ENCODE measurements at regions not wholly inside any gene's neighbourhood (a gene's known extent, or its start where the extent isn't known, plus 50 kb on each side); places are given as distances from the start of the nearest gene placed in this dataset.
A peak's percentile ranks its signal among the peaks of the same experiment; 100 is the strongest.

- no peak for DNase-seq (ENCODE audit: low spot score)
These were observed 376.6 kb downstream of the EIPR1 start for GRCh38 chr2:3000968-3001367.

GRCh38 chr2:3000125-3000524 lies 377.5 kb downstream of the EIPR1 start:
- no peak for DNase-seq (ENCODE audit: low spot score)

- no peak for DNase-seq (ENCODE audit: low spot score)
These were observed 378.6 kb downstream of the EIPR1 start for GRCh38 chr2:2998971-2999370.

- DNase-seq (ENCODE audit: low spot score): no peak
These were observed 384.4 kb downstream of the EIPR1 start for GRCh38 chr2:2993172-2993692.

GRCh38 chr2:2992634-2993033 lies 385.0 kb downstream of the EIPR1 start:
- DNase-seq (ENCODE audit: low spot score): no peak

- DNase-seq (ENCODE audit: low spot score): no peak
These were observed 392.6 kb downstream of the EIPR1 start for GRCh38 chr2:2985020-2985419.

GRCh38 chr2:2981000-2981399 lies 396.6 kb downstream of the EIPR1 start:
- DNase-seq (ENCODE audit: low spot score): no peak

- DNase-seq (ENCODE audit: low spot score): no peak
These were observed 402.6 kb downstream of the EIPR1 start for GRCh38 chr2:2974982-2975381.

GRCh38 chr2:2960441-2961133 lies 417.0 kb downstream of the EIPR1 start:
- peak; percentile 2 for DNase-seq (ENCODE audit: low spot score)

GRCh38 chr2:2950403-2950952 lies 427.1 kb downstream of the EIPR1 start:
- peak; percentile 3 for DNase-seq (ENCODE audit: low spot score)

GRCh38 chr2:2947406-2947805 lies 430.2 kb downstream of the EIPR1 start:
- no peak for DNase-seq (ENCODE audit: low spot score)

- no peak for DNase-seq (ENCODE audit: low spot score)
These were observed 434.7 kb downstream of the EIPR1 start for GRCh38 chr2:2942906-2943305.

- DNase-seq (ENCODE audit: low spot score): no peak
These were observed 435.4 kb downstream of the EIPR1 start for GRCh38 chr2:2942225-2942624.

- no peak for DNase-seq (ENCODE audit: low spot score)
These were observed 436.4 kb downstream of the EIPR1 start for GRCh38 chr2:2941205-2941604.

GRCh38 chr2:2940702-2941101 lies 436.9 kb downstream of the EIPR1 start:
- DNase-seq (ENCODE audit: low spot score): no peak

GRCh38 chr2:2940061-2940460 lies 437.6 kb downstream of the EIPR1 start:
- DNase-seq (ENCODE audit: low spot score): no peak

- no peak for DNase-seq (ENCODE audit: low spot score)
These were observed 438.4 kb downstream of the EIPR1 start for GRCh38 chr2:2939078-2939795.

GRCh38 chr2:2938481-2938880 lies 439.1 kb downstream of the EIPR1 start:
- no peak for DNase-seq (ENCODE audit: low spot score)

GRCh38 chr2:2935445-2936149 lies 442.0 kb downstream of the EIPR1 start:
- no peak for DNase-seq (ENCODE audit: low spot score)

GRCh38 chr2:2933426-2933825 lies 444.2 kb downstream of the EIPR1 start:
- no peak for DNase-seq (ENCODE audit: low spot score)

- DNase-seq (ENCODE audit: low spot score): no peak
These were observed 444.8 kb downstream of the EIPR1 start for GRCh38 chr2:2932692-2933305.

GRCh38 chr2:2932189-2932588 lies 445.4 kb downstream of the EIPR1 start:
- DNase-seq (ENCODE audit: low spot score): no peak
